ENCODE measurements at regions not wholly inside any gene's neighbourhood (a gene's known extent, or its start where the extent isn't known, plus 50 kb on each side); places are given as distances from the start of the nearest gene placed in this dataset.

DNA sequence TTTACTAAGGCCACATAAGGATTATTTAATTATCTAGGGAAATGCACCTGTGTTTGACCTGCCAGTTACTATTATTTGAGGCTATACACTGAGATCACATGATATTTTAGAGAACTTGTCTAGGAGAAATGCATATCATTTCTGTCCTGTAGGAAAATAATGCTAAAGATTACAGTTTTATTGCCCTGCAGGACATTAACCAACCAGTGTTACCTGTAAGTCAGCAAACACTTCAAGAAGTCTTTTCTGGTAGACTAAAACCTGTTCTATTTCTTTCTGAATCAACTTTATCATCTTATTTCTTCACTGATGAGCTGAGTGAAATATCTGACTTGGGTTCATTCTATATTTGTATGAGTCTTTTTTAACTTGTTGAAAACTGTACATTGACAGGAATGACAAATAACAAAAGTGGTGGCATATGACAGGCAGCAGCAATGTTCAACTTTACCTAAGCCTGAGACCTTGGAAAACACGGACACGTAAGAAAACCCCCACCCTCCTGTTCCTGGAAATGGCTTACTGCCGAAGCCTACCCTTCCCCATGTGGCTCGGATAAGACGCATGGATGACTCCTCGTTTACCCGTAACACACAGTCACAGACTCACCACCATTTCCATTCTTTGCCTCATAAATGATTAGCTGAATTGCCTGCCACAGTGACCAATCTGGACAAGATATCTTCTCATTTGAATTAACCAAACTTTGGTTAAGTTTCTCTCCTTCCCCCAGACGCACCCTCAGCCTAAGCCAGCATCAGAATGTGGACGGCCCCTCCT is 118.0 kb upstream of the CD93 start:
- no peak for DNase-seq

DNA sequence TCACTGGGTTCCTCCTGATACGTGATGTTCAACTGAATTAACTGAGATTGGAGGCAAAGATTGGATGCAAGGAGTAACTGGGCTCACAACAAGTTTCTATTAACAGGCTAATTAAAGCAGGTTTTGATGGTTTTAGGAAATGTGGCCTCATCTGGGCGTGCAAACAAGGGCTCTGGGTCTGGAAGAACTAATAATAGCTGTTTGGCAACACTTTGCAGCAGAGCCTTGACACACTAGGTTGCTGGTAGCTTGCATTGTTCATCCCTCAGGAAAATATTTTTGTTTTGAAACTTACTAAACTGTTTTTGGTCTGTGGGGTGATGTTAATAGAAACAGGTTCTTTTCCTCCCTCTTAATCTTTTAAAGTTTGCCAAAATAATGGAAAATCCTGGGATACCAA is 117.2 kb upstream of the CD93 start:
- no peak for DNase-seq

GRCh38 chr20:23201658-23202057 is 115.5 kb upstream of the CD93 start:
- DNase-seq = no peak

DNA sequence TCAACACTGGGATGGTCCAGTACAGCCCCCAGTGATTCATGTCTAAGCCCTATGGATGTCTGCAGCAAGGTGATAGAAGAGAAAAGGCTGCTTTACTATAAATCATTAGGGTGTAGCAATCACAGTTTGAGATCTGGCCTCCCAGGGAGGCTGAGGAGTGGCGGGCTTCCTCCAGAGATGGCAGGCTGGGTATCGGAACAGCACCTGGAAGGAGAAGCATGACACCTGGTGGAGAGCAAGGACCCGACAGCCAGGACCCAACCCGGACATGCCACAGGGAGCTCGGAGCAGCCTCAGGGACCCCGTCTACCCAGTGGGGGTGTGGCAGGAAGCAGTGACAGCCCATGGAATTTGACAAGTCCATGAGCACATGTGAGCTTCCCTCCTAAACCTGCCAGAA is 114.8 kb upstream of the CD93 start:
- DNase-seq = peak; percentile 40

- DNase-seq = no peak
These were observed 114.3 kb upstream of the CD93 start for GRCh38 chr20:23200413-23200812.

GRCh38 chr20:23199356-23199755 is 113.2 kb upstream of the CD93 start:
- DNase-seq = no peak

- no peak for DNase-seq
These were observed 112.7 kb upstream of the CD93 start for GRCh38 chr20:23198815-23199214.

GRCh38 chr20:23197836-23198235 is 111.7 kb upstream of the CD93 start:
- no peak for DNase-seq

DNA sequence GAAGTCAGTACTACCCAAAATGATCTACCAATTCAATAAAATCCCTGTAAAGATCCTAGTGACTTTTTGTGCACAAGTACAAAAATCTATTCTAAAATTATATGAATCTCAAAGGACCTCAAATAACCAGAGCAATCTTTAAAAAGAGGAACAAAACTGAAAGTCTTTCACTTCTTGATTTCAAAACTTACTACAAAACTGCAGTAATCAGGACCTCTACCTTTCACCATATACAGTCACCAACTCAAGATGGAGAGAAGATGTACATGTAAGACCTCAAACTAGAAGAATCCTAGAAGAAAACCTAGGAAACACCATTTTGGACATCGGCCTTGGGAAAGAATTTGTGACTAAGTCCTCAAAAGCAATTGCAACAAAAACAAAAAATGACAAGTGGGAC is 109.5 kb upstream of the CD93 start:
- DNase-seq = no peak

DNA sequence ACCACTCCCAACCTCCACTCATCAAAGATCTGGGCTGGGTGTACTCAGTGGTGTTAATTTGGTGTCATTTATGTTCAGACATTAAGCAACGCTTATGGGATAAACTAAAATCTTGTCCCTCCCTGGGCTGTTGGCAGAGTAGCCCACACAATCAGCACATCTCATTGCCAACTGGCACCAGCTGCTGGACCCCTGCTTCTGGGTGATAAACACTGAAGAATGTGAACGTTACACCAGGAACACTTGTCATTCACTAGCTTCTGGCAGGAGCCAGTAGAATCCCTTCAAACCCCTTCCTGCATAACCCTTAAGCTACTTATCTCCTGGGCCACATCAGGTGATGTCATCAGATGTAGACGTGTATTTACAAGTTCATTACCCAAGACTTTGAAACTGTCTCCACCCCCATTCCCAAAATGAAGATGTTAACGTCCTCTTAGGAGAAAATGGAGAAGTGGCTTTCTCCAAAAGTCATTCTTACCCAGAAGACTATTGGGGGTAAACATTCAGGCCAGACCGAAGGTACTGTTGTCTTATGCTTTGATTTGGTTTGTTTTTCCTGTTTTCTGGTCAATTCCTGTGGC is 107.8 kb upstream of the CD93 start:
- DNase-seq = no peak

DNA sequence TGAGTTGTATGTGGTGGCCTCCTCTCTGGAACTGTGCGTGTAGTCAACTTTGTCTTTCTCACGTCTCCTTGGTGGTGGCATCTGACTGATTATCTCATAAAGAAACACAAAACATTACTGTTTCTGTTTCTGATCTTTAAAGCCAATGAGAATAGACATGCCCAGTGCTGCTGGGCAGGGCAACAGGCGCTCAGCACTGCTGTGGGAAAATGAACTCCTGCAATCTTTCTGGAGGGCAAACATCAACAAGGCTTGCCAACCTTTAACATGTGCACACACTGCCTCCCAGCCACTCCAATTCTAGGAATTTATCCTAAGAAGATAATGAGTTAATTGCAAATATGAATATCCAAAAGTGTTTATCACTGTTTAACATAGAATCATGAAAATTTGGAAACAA is 106.3 kb upstream of the CD93 start:
- no peak for DNase-seq

- DNase-seq = no peak
These were observed 104.4 kb upstream of the CD93 start for GRCh38 chr20:23190557-23190956.

DNA sequence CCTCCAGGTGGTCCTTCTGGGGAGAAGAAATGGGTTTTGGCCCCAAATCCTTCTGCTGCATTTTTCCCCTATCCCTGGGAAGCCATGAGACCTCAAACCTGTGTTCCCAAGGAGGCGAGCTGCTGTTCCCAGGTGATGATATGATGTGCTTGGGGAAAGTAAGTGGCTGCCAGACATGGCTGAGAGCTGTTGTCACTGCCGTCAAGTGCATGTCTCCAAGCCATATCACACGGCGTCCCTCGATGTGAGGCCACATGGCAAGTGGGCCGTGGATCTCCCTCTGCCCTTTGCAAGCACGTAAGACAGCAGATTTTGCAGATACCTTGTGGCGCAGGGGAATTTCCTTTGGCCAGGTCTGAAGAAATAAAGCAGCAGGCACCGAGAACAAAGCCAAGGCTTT is 103.7 kb upstream of the CD93 start:
- no peak for DNase-seq

DNA sequence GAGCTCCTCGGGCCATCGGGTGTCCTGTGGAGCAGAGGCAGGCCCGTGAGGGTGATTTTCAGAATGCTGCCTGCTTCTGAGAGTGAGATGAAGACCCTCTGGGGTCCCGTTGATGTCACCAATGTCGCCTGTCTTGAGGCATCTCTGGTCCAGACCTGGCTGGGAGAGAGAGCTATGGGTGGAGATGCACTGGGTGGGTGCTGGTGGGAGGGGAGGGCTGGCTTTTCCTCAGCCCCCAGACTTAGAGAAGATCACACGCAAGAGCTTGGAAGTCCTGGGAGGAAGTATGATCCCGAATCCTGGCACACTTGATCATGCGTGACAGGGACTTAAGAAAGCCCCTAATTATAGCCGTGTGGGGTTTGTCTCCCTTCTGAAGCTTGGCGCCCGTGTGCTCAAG is 103.2 kb upstream of the CD93 start:
- no peak for DNase-seq

- DNase-seq = no peak
These were observed 102.4 kb upstream of the CD93 start for GRCh38 chr20:23188377-23189169.

GRCh38 chr20:23187751-23188150 is 101.6 kb upstream of the CD93 start:
- no peak for DNase-seq

- DNase-seq = no peak
These were observed 100.7 kb upstream of the CD93 start for GRCh38 chr20:23186808-23187207.

DNA sequence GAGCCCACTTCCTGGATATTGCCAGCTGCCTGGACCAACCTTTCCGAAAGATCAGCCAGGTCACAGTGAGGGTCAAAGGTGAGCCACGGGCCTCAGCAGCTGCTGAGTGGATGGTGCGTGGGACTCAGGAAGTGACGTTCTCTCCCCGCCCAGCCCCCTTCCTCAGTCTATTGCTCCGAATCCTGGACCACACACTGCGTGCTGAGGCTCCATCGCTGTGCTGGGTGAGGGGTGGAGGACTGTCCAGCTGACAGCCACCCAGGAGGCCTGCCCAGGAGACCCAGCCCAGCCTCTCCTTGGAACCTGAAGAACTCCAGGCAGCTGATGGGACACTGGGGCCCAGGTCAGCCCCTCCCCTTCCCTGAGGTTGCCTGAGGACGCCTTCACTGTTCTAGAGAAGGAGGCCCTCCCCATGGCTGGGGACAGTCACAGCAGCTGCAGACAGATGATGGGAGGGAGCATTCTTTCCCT is 94.4 kb upstream of the CD93 start:
- no peak for DNase-seq

DNA sequence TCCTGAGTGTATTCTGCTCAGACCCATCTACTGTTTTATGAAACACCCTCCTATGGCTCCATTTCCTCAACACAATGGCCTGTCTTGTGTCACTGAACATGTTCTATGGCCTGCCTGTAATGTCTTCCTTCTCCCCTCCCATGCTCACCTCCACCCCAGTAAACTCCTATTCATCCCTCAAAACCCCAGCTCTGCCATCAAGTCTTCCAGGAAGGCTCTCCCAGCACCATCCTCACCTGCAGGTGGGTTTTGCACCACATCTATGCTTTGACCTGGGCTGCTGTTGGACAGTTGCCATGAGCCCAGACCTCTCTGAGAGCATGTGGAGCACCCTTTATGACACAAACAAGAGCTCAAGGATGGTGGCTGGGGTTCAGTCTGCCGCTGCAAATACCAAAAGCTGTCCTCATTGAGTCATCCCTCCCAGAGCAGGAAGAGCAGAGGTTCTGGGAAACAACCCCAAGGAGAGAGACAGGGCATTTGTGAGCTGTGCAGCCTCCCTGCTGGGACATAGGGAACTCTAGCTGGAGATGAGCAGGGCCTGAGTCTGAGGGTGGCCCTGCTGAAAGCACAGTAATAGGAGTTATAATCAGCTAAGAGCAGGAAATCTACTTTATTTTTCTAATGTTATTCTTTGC is 93.8 kb upstream of the CD93 start:
- DNase-seq = peak; percentile 82

- DNase-seq = no peak
These were observed 92.7 kb upstream of the CD93 start for GRCh38 chr20:23178806-23179205.

DNA sequence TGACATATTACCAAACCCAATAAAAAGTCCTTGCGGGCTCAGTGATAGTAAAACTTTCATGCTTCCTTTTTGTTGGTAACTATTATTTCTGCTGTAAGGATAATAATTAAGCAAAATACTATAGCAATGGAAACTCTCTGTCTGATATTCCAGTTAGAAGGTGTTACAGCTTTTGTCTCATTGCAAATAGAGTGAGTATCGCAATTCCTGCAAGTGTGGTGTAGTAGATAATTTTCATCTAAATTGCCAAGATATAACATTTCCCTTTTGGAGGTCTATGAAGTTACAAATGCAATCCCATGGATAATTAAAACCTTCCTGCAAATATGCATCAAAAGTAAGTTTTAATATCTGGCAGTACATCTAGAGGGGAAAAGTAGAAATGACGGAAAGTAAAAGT is 88.7 kb upstream of the CD93 start:
- DNase-seq = no peak

DNA sequence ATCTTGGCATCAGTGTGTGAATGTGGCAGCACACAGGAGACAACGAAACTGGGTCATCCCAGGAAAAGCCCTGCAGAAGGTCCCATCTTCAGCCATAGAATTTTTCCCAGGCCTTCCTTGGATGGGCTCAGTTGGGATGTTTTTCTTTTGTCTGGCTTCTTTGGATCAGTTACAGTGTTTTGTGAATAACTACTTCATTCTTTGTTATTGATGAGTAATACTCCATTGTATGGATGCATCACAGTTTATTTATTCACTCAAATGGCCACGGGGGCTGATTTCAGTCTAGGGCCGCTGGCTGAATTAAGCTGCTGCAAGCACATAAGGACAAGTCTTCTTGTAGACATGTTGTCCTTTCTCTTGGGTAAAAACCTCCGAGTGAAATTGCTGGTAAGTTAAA is 81.3 kb upstream of the CD93 start:
- peak; percentile 62 for DNase-seq

DNA sequence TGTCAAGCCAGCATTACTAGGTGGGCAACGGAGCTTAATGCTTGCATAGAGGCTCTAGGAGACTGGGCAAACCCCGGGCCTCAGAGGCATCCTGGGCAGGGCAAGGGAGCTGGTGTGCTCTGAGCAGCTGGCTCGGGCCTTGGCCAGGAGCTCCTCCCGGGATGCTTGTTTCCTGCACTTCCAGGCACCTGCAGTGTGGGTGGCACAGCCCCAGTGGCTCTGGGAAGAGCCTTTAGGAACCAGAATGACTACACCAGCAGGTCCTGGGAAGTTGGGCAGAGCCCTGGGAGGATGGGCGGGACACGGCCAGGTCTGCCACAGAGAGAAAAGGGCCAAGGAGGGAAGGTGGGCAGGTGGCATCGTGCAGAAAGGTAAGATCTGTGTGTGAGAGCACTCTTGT is 80.4 kb upstream of the CD93 start:
- no peak for DNase-seq

All from fibroblast of skin of scalp (primary cell).